ENCODE measurements at regions not wholly inside any gene's neighbourhood (a gene's known extent, or its start where the extent isn't known, plus 50 kb on each side); places are given as distances from the start of the nearest gene placed in this dataset.

- TF ChIP-seq TOX (CRISPR knock-in tag; IDR thresholded peaks at IDR 0.05; ENCODE audit: borderline replicate concordance): no peak
- no peak for TF ChIP-seq ZFP3 (CRISPR knock-in tag; IDR thresholded peaks at IDR 0.05)
- TF ChIP-seq PATZ1 (CRISPR knock-in tag; IDR thresholded peaks at IDR 0.05; ENCODE audit: borderline replicate concordance): no peak
- no peak for TF ChIP-seq BACH2 (CRISPR knock-in tag; IDR thresholded peaks at IDR 0.05; ENCODE audit: borderline replicate concordance)
- TF ChIP-seq CSRNP3 (CRISPR knock-in tag; IDR thresholded peaks at IDR 0.05): no peak
- TF ChIP-seq GLIS3 (CRISPR knock-in tag; IDR thresholded peaks at IDR 0.05): no peak
- TF ChIP-seq ZNF8 (CRISPR knock-in tag; IDR thresholded peaks at IDR 0.05): no peak
- TF ChIP-seq CREB5 (CRISPR knock-in tag; IDR thresholded peaks at IDR 0.05; ENCODE audit: low read depth): no peak
Observed at GRCh38 chr5:67942421-67942820, 273.1 kb upstream of the PIK3R1 start.

Data from SK-N-SH treated with all-trans-retinoic acid at 6 μM for 48 hours (cell line).